GM12878 (cell line): ENCODE measurements at regions not wholly inside any gene's neighbourhood (a gene's known extent, or its start where the extent isn't known, plus 50 kb on each side); places are given as distances from the start of the nearest gene placed in this dataset.

Source experiments
- ATAC-seq: fragments of 200-7000 bp; cut with Tn5 transposase; 3 replicates; pipeline ENCODE4 v1.9.1; 2020; ENCODE audit warnings: mild to moderate bottlenecking, moderate library complexity
- BruUV-seq: library from RNA; stranded (reverse); fragments of 400-500 nt; replicated peaks from 2 replicates; lab custom pipeline; 2021; lab: Mats Ljungman, UMichigan
- CTCF ChIA-PET: fragments of 300-600 bp; sonication (Branson Sonifier 250); formaldehyde crosslinking; extraction: SDS; loops from one replicate; lab custom pipeline; 2021; ENCODE audit warnings: inconsistent platforms; lab: Yijun Ruan, JAX
- POLR2A ChIA-PET: fragments of 350-600 bp; formaldehyde crosslinking; extraction: SDS; loops from one replicate; lab custom pipeline; 2021; ENCODE audit warnings: inconsistent platforms; lab: Charles Lee
- RAD21 ChIA-PET: fragments of 300-600 bp; sonication (Branson Sonifier 250); formaldehyde crosslinking; loops from one replicate; lab custom pipeline; 2023; ENCODE audit warnings: antibody characterized with exemption; ENCODE audit not compliant: unreplicated experiment; lab: Charles Lee
- SMC1A ChIA-PET: fragments of 300-600 bp; sonication (Branson Sonifier 250); formaldehyde crosslinking; loops from one replicate; lab custom pipeline; 2023; ENCODE audit not compliant: unreplicated experiment, uncharacterized antibody; lab: Charles Lee
- DNase-seq: peaks from one replicate; pipeline ENCODE4 v3.0.0-alpha.2; 2011; ENCODE audit warnings: low read depth, low spot score
- FAIRE-seq: peaks from 3 replicates; lab custom pipeline; 2011; peaks lifted over from hg19 to GRCh38; lab: Jason Lieb, UNC
- H2AFZ ChIP-seq: 2 replicates; pipeline ENCODE4 v1.6.0; 2011; ENCODE audit warnings: low read depth, low read length, control low read depth; ENCODE audit not compliant: control insufficient read depth
- H3K27ac ChIP-seq: 2 replicates; pipeline ENCODE4 v1.5.1; 2011; ENCODE audit warnings: control low read depth; ENCODE audit not compliant: control insufficient read depth, insufficient read depth
- H3K27me3 ChIP-seq, 2 experiments: replicated peaks in 1 of 2; 2 replicates each; pipeline versions ENCODE4 v1.6.0 to v1.6.1; 2011; ENCODE audit warnings: low read length in 1 of 2; ENCODE audit not compliant: control insufficient read depth in 2 of 2, insufficient read depth in 2 of 2
- H3K36me3 ChIP-seq, 2 experiments: 2 replicates each; pipeline ENCODE4 v1.5.1; 2011; ENCODE audit warnings: low read length in 1 of 2; ENCODE audit not compliant: control insufficient read depth in 2 of 2, insufficient read depth in 2 of 2
- H3K4me1 ChIP-seq: 2 replicates; pipeline ENCODE4 v1.6.1; 2011; ENCODE audit warnings: mild to moderate bottlenecking, low read length, moderate library complexity, mixed read lengths; ENCODE audit not compliant: control insufficient read depth, insufficient read depth
- H3K4me2 ChIP-seq: 2 replicates; pipeline ENCODE4 v1.6.0; 2011; ENCODE audit warnings: control low read depth; ENCODE audit not compliant: control insufficient read depth, insufficient read depth
- H3K4me3 ChIP-seq: fragments of 200-600 bp; sonication (generic); 2 replicates; pipeline ENCODE4 v1.5.1; 2016
- H3K79me2 ChIP-seq: 2 replicates; pipeline ENCODE4 v1.6.0; 2011; ENCODE audit warnings: low read length; ENCODE audit not compliant: control insufficient read depth, insufficient read depth
- H3K9ac ChIP-seq: 2 replicates; pipeline ENCODE4 v1.8.0; 2011; ENCODE audit warnings: low read length, control low read depth, mixed read lengths; ENCODE audit not compliant: control insufficient read depth, insufficient read depth
- H3K9me3 ChIP-seq: replicated peaks from 3 replicates; pipeline ENCODE4 v1.5.1; 2011; ENCODE audit warnings: mild to moderate bottlenecking, low read length; ENCODE audit not compliant: control insufficient read depth, insufficient read depth
- H4K20me1 ChIP-seq: 2 replicates; pipeline ENCODE4 v1.6.0; 2011; ENCODE audit not compliant: control insufficient read depth, insufficient read depth
- ATF7 ChIP-seq: fragments of 450-650 bp; IDR thresholded peaks from 2 replicates; pipeline ENCODE4 v1.6.1; 2016; ENCODE audit warnings: low read depth, mild to moderate bottlenecking
- BMI1 ChIP-seq: fragments of 450-650 bp; IDR thresholded peaks from 2 replicates; pipeline ENCODE4 v1.6.1; 2016; ENCODE audit warnings: mild to moderate bottlenecking, moderate library complexity, borderline replicate concordance
- CBFB ChIP-seq: IDR thresholded peaks from 2 replicates; pipeline ENCODE4 v1.6.1; 2016; ENCODE audit warnings: antibody characterized with exemption, low read depth
- CREM ChIP-seq: IDR thresholded peaks from 2 replicates; pipeline ENCODE4 v1.6.1; 2014; ENCODE audit warnings: antibody characterized with exemption, low read depth
- CTCF ChIP-seq, 3 experiments: IDR thresholded peaks in 2 of 3; conservative IDR thresholded peaks in 1 of 3; 2 replicates each; pipeline ENCODE4 v1.5.1; 2011; ENCODE audit warnings: low read depth in 3 of 3, low read length in 3 of 3, mild to moderate bottlenecking in 3 of 3, control low read depth in 2 of 3, moderate library complexity in 2 of 3, inconsistent platforms in 1 of 3, mixed read lengths in 1 of 3; ENCODE audit not compliant: control insufficient read depth in 2 of 3, insufficient read depth in 1 of 3; ENCODE audit errors: extremely low read depth in 1 of 3
- KLF5 ChIP-seq: fragments of 450-650 bp; IDR thresholded peaks from 2 replicates; pipeline ENCODE4 v1.6.1; 2014; ENCODE audit warnings: mild to moderate bottlenecking; ENCODE audit not compliant: partially characterized antibody
- NBN ChIP-seq: fragments of 450-650 bp; IDR thresholded peaks from 2 replicates; pipeline ENCODE4 v1.6.1; 2016
- RAD21 ChIP-seq: IDR thresholded peaks from 2 replicates; pipeline ENCODE4 v1.6.1; 2011; ENCODE audit warnings: mild to moderate bottlenecking, low read depth, low read length, moderate library complexity; ENCODE audit not compliant: insufficient read depth
- SP1 ChIP-seq: IDR thresholded peaks from one replicate; pipeline ENCODE4 v1.6.1; 2011; ENCODE audit warnings: low read depth, low read length
- TARDBP ChIP-seq: IDR thresholded peaks from 2 replicates; pipeline ENCODE4 v1.6.1; 2016; ENCODE audit warnings: borderline replicate concordance
- TCF7 ChIP-seq: IDR thresholded peaks from 2 replicates; pipeline ENCODE4 v1.6.1; 2014; ENCODE audit warnings: antibody characterized with exemption, borderline replicate concordance
- YY1 ChIP-seq: IDR thresholded peaks from 2 replicates; pipeline ENCODE4 v1.6.1; 2011; ENCODE audit warnings: low read depth, mild to moderate bottlenecking, low read length
- ZNF207 ChIP-seq: fragments of 450-650 bp; IDR thresholded peaks from 2 replicates; pipeline ENCODE4 v1.6.1; 2014; ENCODE audit warnings: antibody characterized with exemption, mild to moderate bottlenecking, borderline replicate concordance
- ZNF384 ChIP-seq: IDR thresholded peaks from 2 replicates; pipeline ENCODE4 v1.6.1; 2012; ENCODE audit warnings: low read depth, mild to moderate bottlenecking, low read length, improper control_type of control experiment, borderline replicate concordance
- WGBS: methylation state at CpG from one replicate; pipeline ENCODE4 v1.1.6; 2016; ENCODE audit warnings: low lambda C conversion rate; ENCODE audit not compliant: insufficient replicate concordance, insufficient coverage; ENCODE audit errors: missing lambda C conversion rate; 5-methylcytosine and 5-hydroxymethylcytosine counted together
- in situ Hi-C: fragments of 300-500 bp; cut with MboI; formaldehyde crosslinking; loops from 9 replicates; pipeline ENCODE4 v1.14.3; 2018; ENCODE audit warnings: mixed read lengths
- intact Hi-C: fragments of 100-400 bp; cut with micrococcal nuclease; formaldehyde crosslinking; loops from one replicate; pipeline ENCODE4 v1.14.2; 2022; ENCODE audit not compliant: unreplicated experiment

GRCh38 chr4:188714907-188715306 lies 575.7 kb downstream of the TRIML1 start:
- intact Hi-C loops, result no loop called here
- POLR2A ChIA-PET, result no interaction called here
- Histone ChIP-seq H3K27me3 (no peaks in the 10 kb centered on the region), H3K4me2 (no peak overlapping the region), H3K4me1 (no peaks in the 10 kb centered on the region), H4K20me1 (no peaks in the 10 kb centered on the region), H3K36me3 (no peaks in the 10 kb centered on the region), H3K9me3 (no peaks in the 10 kb centered on the region; the same call in 2 of the 3 replicates), H3K9ac (no peak overlapping the region), H3K79me2 (no peaks in the 10 kb centered on the region), H2AFZ (no peak overlapping the region), H3K27ac (no peak overlapping the region), H3K4me3 (no peak overlapping the region)
- DNase-seq (no peak), FAIRE-seq (no peak), ATAC-seq (no peak)
- 44% methylated on average over 3 of the region's 3 CpGs for WGBS
- BruUV-seq, result no TSS peak
- CTCF ChIA-PET, result no interaction called here
- in situ Hi-C loops, result no loop called here
- SMC1A ChIA-PET, result no interaction called here
- RAD21 ChIA-PET, result no interaction called here
- no peak for TF ChIP-seq ATF7

GRCh38 chr4:188717661-188718060 lies 578.4 kb downstream of the TRIML1 start:
- SMC1A ChIA-PET, result no interaction called here

More at GRCh38 chr4:188717661-188718060, 578.4 kb downstream of the TRIML1 start:
- no TSS peak for BruUV-seq
- intact Hi-C loops (no loop called here), in situ Hi-C loops (no loop called here)
- Histone ChIP-seq H3K9me3 (no peaks in the 10 kb centered on the region; the same call in 2 of the 3 replicates), H3K79me2 (no peaks in the 10 kb centered on the region), H3K36me3 (no peaks in the 10 kb centered on the region), H2AFZ (no peak overlapping the region), H3K27me3 (no peaks in the 10 kb centered on the region), H3K9ac (no peak overlapping the region), H3K27ac (no peak overlapping the region), H3K4me1 (no peaks in the 10 kb centered on the region), H4K20me1 (no peaks in the 10 kb centered on the region), H3K4me2 (no peak overlapping the region), H3K4me3 (no peak overlapping the region)
- ATAC-seq (no peak), FAIRE-seq (no peak), DNase-seq (no peak)
- POLR2A ChIA-PET, result no interaction called here
- CTCF ChIA-PET, result no interaction called here
- TF ChIP-seq TARDBP (no peak), ZNF207 (no peak), NBN (no peak), CREM (no peak), TCF7 (no peak), CTCF (IDR thresholded peaks at IDR 0.05 in 2 of 3, conservative IDR thresholded peaks at IDR 0.05 in 1 of 3; ENCODE audit: control insufficient read depth in 2 of 3, extremely low read depth in 1 of 3, insufficient read depth in 1 of 3, low read depth in 3 of 3, low read length in 3 of 3) (no peak), BMI1 (no peak), RAD21 (no peak), YY1 (no peak), SP1 (no peak), KLF5 (no peak), ZNF384 (no peak), CBFB (no peak)
- RAD21 ChIA-PET, result no interaction called here
- 10% methylated on average over 2 of the region's 2 CpGs for WGBS
